Lower lobe of right lung (tissue), 2 donors: ENCODE measurements at regions not wholly inside any gene's neighbourhood (a gene's known extent, or its start where the extent isn't known, plus 50 kb on each side); places are given as distances from the start of the nearest gene placed in this dataset.

Experiments
- ATAC-seq, 2 donors: fragments of 200-7000 bp; cut with Tn5 transposase; one replicate each; pipeline ENCODE4 v1.9.1; 2020 to 2022; ENCODE audit warnings: mild to moderate bottlenecking in 2 of 2, moderate library complexity in 2 of 2
- DNase-seq: peaks from one replicate; pipeline ENCODE4 v3.0.0-alpha.2; 2020
- H3K27ac ChIP-seq: fragments of 200-600 bp; one replicate; pipeline ENCODE4 v1.8.0; 2022
- H3K27me3 ChIP-seq: fragments of 200-600 bp; one replicate; pipeline ENCODE4 v1.8.0; 2022; ENCODE audit warnings: low read depth
- H3K36me3 ChIP-seq: fragments of 200-600 bp; one replicate; pipeline ENCODE4 v1.8.0; 2022; ENCODE audit warnings: mild to moderate bottlenecking
- H3K4me1 ChIP-seq: fragments of 200-600 bp; one replicate; pipeline ENCODE4 v1.8.0; 2022
- H3K4me3 ChIP-seq: fragments of 200-600 bp; one replicate; pipeline ENCODE4 v1.8.0; 2022; ENCODE audit warnings: mild to moderate bottlenecking
- H3K9me3 ChIP-seq: fragments of 200-600 bp; one replicate; pipeline ENCODE4 v1.8.0; 2022
- intact Hi-C: fragments of 100-400 bp; cut with DNase I; formaldehyde crosslinking; loops from one replicate; pipeline ENCODE4 v1.11.0; 2022
- TF ChIP-seq, protein P1 (sequence below): fragments of 200-600 bp; IDR thresholded peaks from one replicate; pipeline ENCODE4 v1.8.0; 2022; ENCODE audit warnings: antibody characterized with exemption, mild to moderate bottlenecking
- donor health status: DM: no; HTN: yes; CAD: no; lungs with severe emphysema.

DNA sequence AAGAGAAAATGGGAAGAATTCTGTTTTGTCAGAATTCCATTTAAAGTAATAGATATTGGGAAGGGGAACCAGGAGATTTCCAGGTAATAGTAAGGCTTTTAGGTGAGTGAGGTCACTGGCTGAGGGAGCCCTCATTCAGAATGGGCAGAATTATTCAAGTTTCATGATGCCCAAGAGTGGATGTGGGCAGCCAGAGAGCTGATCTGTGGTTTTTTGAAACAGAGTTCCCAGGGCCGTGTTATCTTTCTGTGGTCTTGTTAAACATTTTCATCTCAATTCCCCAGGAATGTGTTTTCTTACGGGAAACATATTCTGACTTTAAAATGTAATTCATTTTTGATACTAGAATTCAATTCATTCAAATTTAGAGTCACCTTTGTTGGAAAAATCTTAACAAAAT is 182.0 kb upstream of the AADAT start:
- H3K27ac ChIP-seq = no peak overlapping the region
- no peaks in the 10 kb centered on the region for H3K36me3 ChIP-seq
- no peaks in the 10 kb centered on the region for H3K4me1 ChIP-seq
- TF ChIP-seq, protein P1, sequence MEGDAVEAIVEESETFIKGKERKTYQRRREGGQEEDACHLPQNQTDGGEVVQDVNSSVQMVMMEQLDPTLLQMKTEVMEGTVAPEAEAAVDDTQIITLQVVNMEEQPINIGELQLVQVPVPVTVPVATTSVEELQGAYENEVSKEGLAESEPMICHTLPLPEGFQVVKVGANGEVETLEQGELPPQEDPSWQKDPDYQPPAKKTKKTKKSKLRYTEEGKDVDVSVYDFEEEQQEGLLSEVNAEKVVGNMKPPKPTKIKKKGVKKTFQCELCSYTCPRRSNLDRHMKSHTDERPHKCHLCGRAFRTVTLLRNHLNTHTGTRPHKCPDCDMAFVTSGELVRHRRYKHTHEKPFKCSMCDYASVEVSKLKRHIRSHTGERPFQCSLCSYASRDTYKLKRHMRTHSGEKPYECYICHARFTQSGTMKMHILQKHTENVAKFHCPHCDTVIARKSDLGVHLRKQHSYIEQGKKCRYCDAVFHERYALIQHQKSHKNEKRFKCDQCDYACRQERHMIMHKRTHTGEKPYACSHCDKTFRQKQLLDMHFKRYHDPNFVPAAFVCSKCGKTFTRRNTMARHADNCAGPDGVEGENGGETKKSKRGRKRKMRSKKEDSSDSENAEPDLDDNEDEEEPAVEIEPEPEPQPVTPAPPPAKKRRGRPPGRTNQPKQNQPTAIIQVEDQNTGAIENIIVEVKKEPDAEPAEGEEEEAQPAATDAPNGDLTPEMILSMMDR = no peak
- no peaks in the 10 kb centered on the region for H3K27me3 ChIP-seq
- intact Hi-C loops = no loop called here
- no peaks in the 10 kb centered on the region for H3K9me3 ChIP-seq
- ATAC-seq = no peak
- H3K4me3 ChIP-seq = no peak overlapping the region
- no peak for DNase-seq

DNA sequence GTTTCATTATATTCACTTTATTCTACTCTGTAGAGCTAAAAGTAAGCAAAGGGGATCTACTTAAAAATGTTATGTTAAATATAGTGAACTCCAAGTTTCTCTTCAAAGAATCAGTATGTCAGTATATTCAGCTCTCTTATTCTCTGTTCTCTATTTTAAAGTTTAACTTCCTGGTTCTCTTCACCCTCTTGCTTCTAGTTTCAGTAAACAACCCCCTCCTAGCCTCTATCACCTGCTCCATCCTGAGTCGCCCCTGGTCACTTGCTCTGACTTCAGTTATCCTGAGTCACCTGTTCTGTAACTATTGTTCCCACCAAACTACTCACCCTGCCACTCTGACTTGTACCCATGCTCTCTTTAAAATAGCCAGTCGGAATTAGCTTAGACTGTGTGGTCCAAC is 180.9 kb upstream of the AADAT start:
- no peak overlapping the region for H3K27ac ChIP-seq
- no peaks in the 10 kb centered on the region for H3K27me3 ChIP-seq
- H3K36me3 ChIP-seq = no peaks in the 10 kb centered on the region
- ATAC-seq = no peak
- DNase-seq = no peak
- intact Hi-C loops = no loop called here
- TF ChIP-seq, protein P1 = no peak
- no peak overlapping the region for H3K4me3 ChIP-seq
- no peaks in the 10 kb centered on the region for H3K4me1 ChIP-seq
- no peaks in the 10 kb centered on the region for H3K9me3 ChIP-seq

DNA sequence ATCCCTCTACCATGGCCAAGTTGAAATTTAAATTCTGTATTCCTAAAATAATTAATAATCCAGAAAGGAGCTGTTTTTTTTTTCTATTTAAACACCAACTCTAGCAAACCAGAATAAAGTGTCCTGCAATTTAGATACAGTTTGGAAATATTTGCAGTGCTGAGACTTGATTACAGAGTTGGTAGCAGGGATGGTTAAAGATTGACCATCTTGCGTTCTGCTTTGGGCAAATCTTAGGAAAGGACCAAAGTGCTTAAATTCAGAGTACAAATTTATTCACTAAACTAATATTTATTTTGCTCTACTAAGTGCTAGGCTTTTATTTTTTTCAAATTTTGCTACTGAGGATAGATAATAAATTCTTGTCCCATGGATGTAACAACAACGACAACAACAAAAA is 180.2 kb upstream of the AADAT start:
- ATAC-seq (no peak), DNase-seq (no peak)
- Histone ChIP-seq H3K36me3 (no peaks in the 10 kb centered on the region), H3K9me3 (no peaks in the 10 kb centered on the region), H3K27ac (no peak overlapping the region), H3K4me1 (no peaks in the 10 kb centered on the region), H3K27me3 (no peaks in the 10 kb centered on the region), H3K4me3 (no peak overlapping the region)
- TF ChIP-seq, protein P1 = no peak
- intact Hi-C loops = no loop called here

DNA sequence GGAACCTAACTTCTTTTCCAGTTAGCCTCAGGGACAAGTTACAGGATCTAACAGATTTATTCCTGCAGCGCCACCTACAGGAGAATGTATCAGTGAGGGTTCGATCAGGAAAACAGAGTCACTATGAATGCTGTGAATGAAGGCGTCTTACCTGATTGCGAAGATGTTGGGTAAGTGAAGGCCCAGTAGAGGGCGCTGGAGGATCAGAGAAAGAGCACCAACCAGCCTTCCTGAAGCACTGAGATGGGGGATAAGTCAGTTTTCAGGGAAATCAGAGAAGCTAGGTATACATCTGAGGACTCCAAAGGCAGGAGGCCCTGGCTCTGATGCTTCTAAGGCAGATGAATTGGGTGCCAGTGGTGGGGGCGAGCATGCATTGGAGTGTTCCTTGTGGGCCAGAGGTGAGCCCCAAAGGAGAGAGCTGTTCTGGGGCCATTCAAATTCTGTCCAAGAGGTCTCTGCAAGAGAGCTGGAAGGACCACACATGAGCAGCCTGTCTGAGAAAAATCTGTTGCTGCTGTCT is 169.9 kb upstream of the AADAT start:
- Histone ChIP-seq H3K27me3 (no peaks in the 10 kb centered on the region), H3K4me1 (no peaks in the 10 kb centered on the region), H3K36me3 (no peaks in the 10 kb centered on the region), H3K9me3 (no peaks in the 10 kb centered on the region), H3K27ac (no peak overlapping the region), H3K4me3 (no peak overlapping the region)
- ATAC-seq (peak; percentile 88 to 91), DNase-seq (peak; percentile 53)
- intact Hi-C loops = no loop called here
- TF ChIP-seq, protein P1 = peak; percentile 63

DNA sequence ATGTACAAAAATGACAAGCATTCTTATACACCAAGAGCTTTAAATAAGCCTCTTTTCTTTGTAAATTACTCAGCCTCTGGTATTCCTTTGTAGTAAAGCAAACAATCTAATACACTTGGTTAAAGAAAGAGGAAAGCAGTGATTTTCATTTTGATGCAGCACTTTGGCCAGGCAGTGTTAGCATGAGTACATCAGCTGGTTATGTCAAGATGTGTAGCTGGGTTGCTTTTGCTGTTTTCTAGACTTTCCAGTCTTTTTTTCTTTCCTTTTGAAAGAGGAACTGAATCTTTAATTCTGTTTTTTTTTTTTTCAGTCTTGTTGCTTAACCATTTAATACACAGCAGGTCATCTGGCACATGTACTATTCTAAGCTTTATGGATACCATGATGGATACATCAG is 167.1 kb upstream of the AADAT start:
- no peak overlapping the region for H3K4me3 ChIP-seq
- no peaks in the 10 kb centered on the region for H3K4me1 ChIP-seq
- intact Hi-C loops = no loop called here
- H3K27ac ChIP-seq = no peak overlapping the region
- TF ChIP-seq, protein P1 = no peak
- no peaks in the 10 kb centered on the region for H3K36me3 ChIP-seq
- no peaks in the 10 kb centered on the region for H3K9me3 ChIP-seq
- no peak for ATAC-seq
- no peaks in the 10 kb centered on the region for H3K27me3 ChIP-seq
- no peak for DNase-seq

DNA sequence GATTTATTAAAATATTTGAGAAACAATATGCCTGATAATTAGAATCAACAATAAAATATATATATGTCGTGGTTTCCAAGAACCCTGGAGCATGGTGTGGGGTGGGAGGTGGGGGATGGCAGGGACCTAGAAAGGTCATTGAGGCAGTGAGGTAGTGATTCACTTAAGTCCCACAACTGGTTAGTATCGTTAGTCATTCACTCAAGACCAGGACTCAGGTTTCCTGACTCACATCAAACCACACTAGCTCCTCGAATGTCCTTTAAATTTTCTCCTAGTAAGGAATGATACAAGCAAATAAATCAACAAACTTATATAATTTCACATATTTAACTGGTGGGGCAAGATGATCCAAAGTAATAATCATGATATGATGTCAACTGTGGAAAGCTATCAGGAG is 158.8 kb upstream of the AADAT start:
- Histone ChIP-seq H3K27me3 (no peaks in the 10 kb centered on the region), H3K27ac (no peak overlapping the region), H3K9me3 (no peaks in the 10 kb centered on the region), H3K4me3 (no peak overlapping the region), H3K36me3 (no peaks in the 10 kb centered on the region), H3K4me1 (no peaks in the 10 kb centered on the region)
- TF ChIP-seq, protein P1 = no peak
- DNase-seq = no peak
- intact Hi-C loops = no loop called here
- no peak for ATAC-seq
